ENCODE measurements at regions not wholly inside any gene's neighbourhood (a gene's known extent, or its start where the extent isn't known, plus 50 kb on each side); places are given as distances from the start of the nearest gene placed in this dataset.

- TF ChIP-seq, protein P1, sequence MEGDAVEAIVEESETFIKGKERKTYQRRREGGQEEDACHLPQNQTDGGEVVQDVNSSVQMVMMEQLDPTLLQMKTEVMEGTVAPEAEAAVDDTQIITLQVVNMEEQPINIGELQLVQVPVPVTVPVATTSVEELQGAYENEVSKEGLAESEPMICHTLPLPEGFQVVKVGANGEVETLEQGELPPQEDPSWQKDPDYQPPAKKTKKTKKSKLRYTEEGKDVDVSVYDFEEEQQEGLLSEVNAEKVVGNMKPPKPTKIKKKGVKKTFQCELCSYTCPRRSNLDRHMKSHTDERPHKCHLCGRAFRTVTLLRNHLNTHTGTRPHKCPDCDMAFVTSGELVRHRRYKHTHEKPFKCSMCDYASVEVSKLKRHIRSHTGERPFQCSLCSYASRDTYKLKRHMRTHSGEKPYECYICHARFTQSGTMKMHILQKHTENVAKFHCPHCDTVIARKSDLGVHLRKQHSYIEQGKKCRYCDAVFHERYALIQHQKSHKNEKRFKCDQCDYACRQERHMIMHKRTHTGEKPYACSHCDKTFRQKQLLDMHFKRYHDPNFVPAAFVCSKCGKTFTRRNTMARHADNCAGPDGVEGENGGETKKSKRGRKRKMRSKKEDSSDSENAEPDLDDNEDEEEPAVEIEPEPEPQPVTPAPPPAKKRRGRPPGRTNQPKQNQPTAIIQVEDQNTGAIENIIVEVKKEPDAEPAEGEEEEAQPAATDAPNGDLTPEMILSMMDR (IDR thresholded peaks at IDR 0.05) = no peak
- TF ChIP-seq POLR2A (IDR thresholded peaks at IDR 0.05) = no peak
These were observed 184.6 kb downstream of the RAMP3 start for GRCh38 chr7:45342236-45342635.
